ENCODE measurements at regions not wholly inside any gene's neighbourhood (a gene's known extent, or its start where the extent isn't known, plus 50 kb on each side); places are given as distances from the start of the nearest gene placed in this dataset.

DNA sequence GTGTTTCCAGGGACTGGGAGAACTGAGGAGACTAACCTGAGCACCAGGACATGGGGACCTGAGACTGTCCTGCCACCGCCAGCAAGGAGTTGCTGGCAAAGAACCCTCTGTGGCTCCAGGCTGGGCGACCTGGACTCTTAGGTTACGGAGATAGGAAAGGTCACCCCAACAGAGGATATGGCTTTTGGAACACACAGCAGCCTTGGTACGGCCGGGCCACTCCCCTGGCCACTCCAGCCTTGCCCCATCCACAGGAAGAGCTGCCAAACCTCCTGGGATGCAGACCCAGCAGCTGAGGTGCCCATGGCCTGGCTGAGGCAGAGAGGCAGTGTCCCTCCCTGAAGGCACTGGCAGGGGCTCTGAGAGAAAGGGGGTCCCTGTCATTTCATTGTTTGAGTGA is 137.8 kb downstream of the OAT start:
- Histone ChIP-seq H3K9me3 (peaks cover 0 to 20% (median 0%) of the 10 kb centered on the region in 4 donors), H3K4me3 (no peak overlapping the region), H3K27me3 (no peaks in the 10 kb centered on the region), H3K4me1 (no peaks in the 10 kb centered on the region), H3K36me3 (no peaks in the 10 kb centered on the region), H3K27ac (no peak overlapping the region)
- TF ChIP-seq, protein P1, sequence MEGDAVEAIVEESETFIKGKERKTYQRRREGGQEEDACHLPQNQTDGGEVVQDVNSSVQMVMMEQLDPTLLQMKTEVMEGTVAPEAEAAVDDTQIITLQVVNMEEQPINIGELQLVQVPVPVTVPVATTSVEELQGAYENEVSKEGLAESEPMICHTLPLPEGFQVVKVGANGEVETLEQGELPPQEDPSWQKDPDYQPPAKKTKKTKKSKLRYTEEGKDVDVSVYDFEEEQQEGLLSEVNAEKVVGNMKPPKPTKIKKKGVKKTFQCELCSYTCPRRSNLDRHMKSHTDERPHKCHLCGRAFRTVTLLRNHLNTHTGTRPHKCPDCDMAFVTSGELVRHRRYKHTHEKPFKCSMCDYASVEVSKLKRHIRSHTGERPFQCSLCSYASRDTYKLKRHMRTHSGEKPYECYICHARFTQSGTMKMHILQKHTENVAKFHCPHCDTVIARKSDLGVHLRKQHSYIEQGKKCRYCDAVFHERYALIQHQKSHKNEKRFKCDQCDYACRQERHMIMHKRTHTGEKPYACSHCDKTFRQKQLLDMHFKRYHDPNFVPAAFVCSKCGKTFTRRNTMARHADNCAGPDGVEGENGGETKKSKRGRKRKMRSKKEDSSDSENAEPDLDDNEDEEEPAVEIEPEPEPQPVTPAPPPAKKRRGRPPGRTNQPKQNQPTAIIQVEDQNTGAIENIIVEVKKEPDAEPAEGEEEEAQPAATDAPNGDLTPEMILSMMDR (IDR thresholded peaks at IDR 0.05): no peak
- TF ChIP-seq POLR2A (IDR thresholded peaks at IDR 0.05) (no peak), EP300 (IDR thresholded peaks at IDR 0.05) (no peak)
- WGBS, 2 donors: 93 to 94% methylated on average over 5 of the region's 5 CpGs
- no peak for DNase-seq (ENCODE audit: low spot score in 2 of 2)

DNA sequence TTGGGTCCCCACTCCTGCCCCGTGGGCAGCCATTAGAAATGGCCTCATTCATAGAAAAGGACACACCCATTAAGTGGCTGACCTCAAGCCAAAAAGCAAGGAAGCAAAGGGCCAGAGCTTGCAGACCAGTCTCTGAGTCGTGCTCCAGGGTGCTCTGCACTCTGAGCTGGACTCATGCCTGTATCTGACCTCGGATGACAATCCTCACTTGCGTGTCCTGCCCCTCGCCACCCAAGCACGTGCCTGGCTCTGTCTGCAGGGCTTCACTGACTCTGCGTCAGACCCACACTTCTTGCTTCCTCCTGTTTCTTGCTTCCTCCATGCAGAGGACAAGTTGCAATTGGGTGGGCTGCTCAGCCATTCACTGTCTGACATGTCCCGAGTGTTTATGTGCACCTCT is 138.8 kb downstream of the OAT start:
- no peak for DNase-seq (ENCODE audit: low spot score in 2 of 2)
- Histone ChIP-seq H3K9me3 (peaks cover 0 to 28% (median 0%) of the 10 kb centered on the region in 4 donors), H3K4me3 (no peak overlapping the region), H3K27me3 (no peaks in the 10 kb centered on the region), H3K4me1 (no peaks in the 10 kb centered on the region), H3K27ac (no peak overlapping the region), H3K36me3 (no peaks in the 10 kb centered on the region)
- 73 to 77% methylated on average over 8 of the region's 8 CpGs for WGBS, 2 donors
- no peak for TF ChIP-seq POLR2A (IDR thresholded peaks at IDR 0.05)
- TF ChIP-seq EP300 (IDR thresholded peaks at IDR 0.05): no peak
- TF ChIP-seq, protein P1 (IDR thresholded peaks at IDR 0.05): no peak

DNA sequence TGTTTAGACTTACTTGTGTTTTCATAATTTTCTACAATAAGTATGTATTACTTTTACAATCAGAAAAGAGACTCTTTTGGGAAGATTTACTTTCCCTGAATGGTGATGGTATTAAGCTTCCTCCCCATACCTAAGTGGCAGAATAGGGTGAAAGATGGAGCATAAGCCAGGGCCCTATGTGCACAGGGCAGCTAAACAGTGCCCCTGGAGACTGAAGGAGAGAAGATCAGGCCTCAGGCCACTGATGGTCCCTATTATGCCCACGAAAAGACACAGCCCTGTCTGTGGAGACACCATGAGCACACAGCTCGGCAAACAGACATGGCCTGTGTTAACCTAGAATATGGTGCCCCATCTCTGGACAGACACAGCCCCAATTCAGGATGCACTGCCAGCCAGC is 139.4 kb downstream of the OAT start:
- Histone ChIP-seq H3K4me1 (no peaks in the 10 kb centered on the region), H3K27ac (no peak overlapping the region), H3K27me3 (no peaks in the 10 kb centered on the region), H3K4me3 (no peak overlapping the region), H3K36me3 (no peaks in the 10 kb centered on the region), H3K9me3 (peaks cover 0 to 32% (median 2%) of the 10 kb centered on the region in 4 donors)
- 85 to 92% methylated on average over 2 of the region's 2 CpGs for WGBS, 2 donors
- no peak for TF ChIP-seq EP300 (IDR thresholded peaks at IDR 0.05)
- TF ChIP-seq POLR2A (IDR thresholded peaks at IDR 0.05): no peak
- TF ChIP-seq, protein P1 (IDR thresholded peaks at IDR 0.05): no peak
- DNase-seq (ENCODE audit: low spot score in 2 of 2): no peak

DNA sequence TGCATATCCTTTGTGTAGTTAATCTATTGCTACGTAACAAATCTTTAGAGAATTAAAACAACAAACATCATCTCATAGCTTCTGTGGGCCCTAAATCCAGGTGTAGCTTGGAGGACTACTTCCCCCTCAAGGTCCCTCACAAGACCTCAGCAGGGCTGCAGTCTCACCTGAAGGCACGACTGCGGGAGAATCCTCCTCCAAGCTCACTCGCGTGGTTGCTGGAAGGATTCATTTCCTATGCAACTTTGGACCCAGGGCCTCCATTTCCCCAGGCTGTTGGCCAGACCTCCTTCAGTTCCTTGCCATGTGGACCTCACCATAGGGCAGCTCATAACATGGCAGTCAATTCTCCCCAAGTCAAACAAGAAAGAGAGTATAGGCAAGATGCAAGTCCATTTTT is 140.4 kb downstream of the OAT start:
- no peak overlapping the region for H3K4me3 ChIP-seq
- H3K4me1 ChIP-seq: no peaks in the 10 kb centered on the region
- no peak overlapping the region for H3K27ac ChIP-seq
- H3K27me3 ChIP-seq: no peaks in the 10 kb centered on the region
- TF ChIP-seq, protein P1 (IDR thresholded peaks at IDR 0.05): no peak
- H3K9me3 ChIP-seq: peaks cover 0 to 42% (median 6%) of the 10 kb centered on the region in 4 donors
- 93 to 95% methylated on average over 5 of the region's 5 CpGs for WGBS, 2 donors
- no peak for DNase-seq (ENCODE audit: low spot score in 2 of 2)
- H3K36me3 ChIP-seq: no peaks in the 10 kb centered on the region

DNA sequence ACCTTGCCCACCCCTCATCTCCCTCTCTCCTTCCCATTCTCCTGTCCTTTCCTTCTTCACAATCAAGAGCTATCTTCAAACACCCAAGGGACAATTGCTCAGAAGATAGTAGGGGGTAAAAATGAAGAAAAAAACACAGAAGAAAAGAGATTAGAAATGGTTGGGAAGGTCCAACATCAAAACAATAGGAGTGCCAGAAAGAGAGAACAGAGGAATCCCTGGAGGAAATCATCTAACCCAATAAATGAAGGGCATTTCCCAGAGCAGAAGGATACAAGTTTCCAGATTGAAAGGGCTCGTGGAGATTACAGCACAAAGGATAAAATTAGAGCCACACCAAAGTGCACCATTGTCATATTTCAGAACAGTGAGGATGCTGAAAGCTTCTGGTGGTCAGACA is 145.6 kb downstream of the OAT start:
- TF ChIP-seq EP300 (IDR thresholded peaks at IDR 0.05) (no peak), POLR2A (IDR thresholded peaks at IDR 0.05) (no peak)
- TF ChIP-seq, protein P1 (IDR thresholded peaks at IDR 0.05): no peak
- WGBS, 2 donors: 42 to 44% methylated on average over 1 of the region's 1 CpG

More for the DNA sequence above, 145.6 kb downstream of the OAT start:
- Histone ChIP-seq H3K27me3 (no peaks in the 10 kb centered on the region), H3K36me3 (no peaks in the 10 kb centered on the region), H3K27ac (no peak overlapping the region), H3K4me3 (no peak overlapping the region), H3K4me1 (no peaks in the 10 kb centered on the region), H3K9me3 (peaks cover 0 to 48% (median 12%) of the 10 kb centered on the region in 4 donors)
- DNase-seq (ENCODE audit: low spot score in 2 of 2): no peak
